WTC11 (cell line): ENCODE measurements at regions not wholly inside any gene's neighbourhood (a gene's known extent, or its start where the extent isn't known, plus 50 kb on each side); places are given as distances from the start of the nearest gene placed in this dataset.

Source experiments
- ATAC-seq: fragments of 200-7000 bp; cut with Tn5 transposase; 2 replicates; pipeline ENCODE4 v1.10.0; 2021; ENCODE audit warnings: mild to moderate bottlenecking, moderate library complexity
- CTCF ChIA-PET: fragments of 300-600 bp; sonication (Branson Sonifier 250); formaldehyde crosslinking; loops from one replicate; lab custom pipeline; 2021; ENCODE audit warnings: antibody characterized with exemption; lab: Charles Lee
- POLR2A ChIA-PET: fragments of 350-600 bp; sonication (Branson Sonifier 250); formaldehyde crosslinking; loops from one replicate; lab custom pipeline; 2021; ENCODE audit warnings: antibody characterized with exemption; lab: Charles Lee
- DNase-seq: peaks from one replicate; pipeline ENCODE4 v3.0.0; 2021; ENCODE audit warnings: low spot score
- H3K27ac Mint-ChIP-seq: 2 replicates; pipeline ENCODE4 v1.8.0; 2021; ENCODE audit warnings: mixed read lengths
- H3K27me3 Mint-ChIP-seq: 2 replicates; pipeline ENCODE4 v1.8.0; 2021; ENCODE audit warnings: low read depth, mild to moderate bottlenecking, moderate library complexity, mixed read lengths
- H3K36me3 Mint-ChIP-seq: 2 replicates; pipeline ENCODE4 v1.8.0; 2021; ENCODE audit warnings: mixed read lengths
- H3K4me1 Mint-ChIP-seq: 2 replicates; pipeline ENCODE4 v1.8.0; 2022; ENCODE audit warnings: mixed read lengths
- H3K4me3 Mint-ChIP-seq: 2 replicates; pipeline ENCODE4 v1.8.0; 2021; ENCODE audit warnings: mild to moderate bottlenecking, moderate library complexity, mixed read lengths
- H3K9me3 Mint-ChIP-seq: 2 replicates; pipeline ENCODE4 v1.8.0; 2021; ENCODE audit warnings: mixed read lengths
- ATF1 ChIP-seq: sonication (generic); formaldehyde crosslinking; IDR thresholded peaks from 2 replicates; pipeline ENCODE4 v1.8.1; 2023; ENCODE audit warnings: mild to moderate bottlenecking, moderate library complexity, missing genetic modification reagents
- ERG ChIP-seq: fragments of 250-450 bp; sonication (Bioruptor Pico); IDR thresholded peaks from 2 replicates; pipeline ENCODE4 v1.8.0; 2021; ENCODE audit warnings: mild to moderate bottlenecking
- ESRRA ChIP-seq: sonication (generic); formaldehyde crosslinking; IDR thresholded peaks from 2 replicates; pipeline ENCODE4 v1.8.1; 2022; ENCODE audit warnings: mild to moderate bottlenecking, missing genetic modification reagents, borderline replicate concordance
- FOXK1 ChIP-seq: sonication (generic); formaldehyde crosslinking; IDR thresholded peaks from 2 replicates; pipeline ENCODE4 v1.8.0; 2022; ENCODE audit warnings: mild to moderate bottlenecking, moderate library complexity, missing genetic modification reagents
- FOXP1 ChIP-seq: sonication (generic); formaldehyde crosslinking; IDR thresholded peaks from 2 replicates; pipeline ENCODE4 v1.8.0; 2022; ENCODE audit warnings: missing genetic modification reagents, mild to moderate bottlenecking, moderate library complexity, borderline replicate concordance
- HMGXB4 ChIP-seq: sonication (generic); formaldehyde crosslinking; IDR thresholded peaks from 2 replicates; pipeline ENCODE4 v1.8.1; 2023; ENCODE audit warnings: mild to moderate bottlenecking, moderate library complexity, missing genetic modification reagents
- IRF2 ChIP-seq: sonication (generic); formaldehyde crosslinking; IDR thresholded peaks from 2 replicates; pipeline ENCODE4 v1.8.0; 2022; ENCODE audit warnings: low read depth, missing genetic modification reagents, borderline replicate concordance
- JUN ChIP-seq: sonication (generic); formaldehyde crosslinking; IDR thresholded peaks from 2 replicates; pipeline ENCODE4 v1.8.0; 2023; ENCODE audit warnings: mild to moderate bottlenecking, missing genetic modification reagents
- NFATC4 ChIP-seq: fragments of 250-450 bp; sonication (Bioruptor Pico); IDR thresholded peaks from 2 replicates; pipeline ENCODE4 v1.9.0; 2021; ENCODE audit warnings: mild to moderate bottlenecking
- NR1H2 ChIP-seq: sonication (generic); formaldehyde crosslinking; IDR thresholded peaks from 2 replicates; pipeline ENCODE4 v1.9.0; 2021; ENCODE audit warnings: mild to moderate bottlenecking, moderate library complexity, missing genetic modification reagents
- PRDM15 ChIP-seq: sonication (generic); formaldehyde crosslinking; IDR thresholded peaks from 2 replicates; pipeline ENCODE4 v1.8.0; 2022; ENCODE audit warnings: missing genetic modification reagents
- TEAD4 ChIP-seq: sonication (generic); formaldehyde crosslinking; IDR thresholded peaks from 2 replicates; pipeline ENCODE4 v1.8.0; 2022; ENCODE audit warnings: mild to moderate bottlenecking, missing genetic modification reagents
- TP53 ChIP-seq: sonication (generic); formaldehyde crosslinking; IDR thresholded peaks from 2 replicates; pipeline ENCODE4 v1.8.1; 2023; ENCODE audit warnings: mild to moderate bottlenecking, missing genetic modification reagents
- USF2 ChIP-seq: sonication (generic); formaldehyde crosslinking; IDR thresholded peaks from 2 replicates; pipeline ENCODE4 v1.8.1; 2023; ENCODE audit warnings: mild to moderate bottlenecking, missing genetic modification reagents, moderate library complexity
- ZBTB21 ChIP-seq: sonication (generic); formaldehyde crosslinking; IDR thresholded peaks from 2 replicates; pipeline ENCODE4 v1.8.1; 2023; ENCODE audit warnings: mild to moderate bottlenecking, missing genetic modification reagents, borderline replicate concordance
- ZNF532 ChIP-seq: fragments of 250-450 bp; sonication (Bioruptor Pico); IDR thresholded peaks from 2 replicates; pipeline ENCODE4 v1.9.0; 2021; ENCODE audit warnings: mild to moderate bottlenecking, borderline replicate concordance
- TF ChIP-seq, protein P1 (sequence below): sonication (generic); formaldehyde crosslinking; conservative IDR thresholded peaks from 2 replicates; pipeline ENCODE4 v1.8.1; 2023; ENCODE audit warnings: mild to moderate bottlenecking, low read depth, missing genetic modification reagents, moderate library complexity
- TF ChIP-seq, protein P2 (sequence below): fragments of 250-450 bp; sonication (Bioruptor Pico); IDR thresholded peaks from 2 replicates; pipeline ENCODE4 v1.9.0; 2021; ENCODE audit warnings: moderate library complexity, mild to moderate bottlenecking, inconsistent platforms, borderline replicate concordance

DNA sequence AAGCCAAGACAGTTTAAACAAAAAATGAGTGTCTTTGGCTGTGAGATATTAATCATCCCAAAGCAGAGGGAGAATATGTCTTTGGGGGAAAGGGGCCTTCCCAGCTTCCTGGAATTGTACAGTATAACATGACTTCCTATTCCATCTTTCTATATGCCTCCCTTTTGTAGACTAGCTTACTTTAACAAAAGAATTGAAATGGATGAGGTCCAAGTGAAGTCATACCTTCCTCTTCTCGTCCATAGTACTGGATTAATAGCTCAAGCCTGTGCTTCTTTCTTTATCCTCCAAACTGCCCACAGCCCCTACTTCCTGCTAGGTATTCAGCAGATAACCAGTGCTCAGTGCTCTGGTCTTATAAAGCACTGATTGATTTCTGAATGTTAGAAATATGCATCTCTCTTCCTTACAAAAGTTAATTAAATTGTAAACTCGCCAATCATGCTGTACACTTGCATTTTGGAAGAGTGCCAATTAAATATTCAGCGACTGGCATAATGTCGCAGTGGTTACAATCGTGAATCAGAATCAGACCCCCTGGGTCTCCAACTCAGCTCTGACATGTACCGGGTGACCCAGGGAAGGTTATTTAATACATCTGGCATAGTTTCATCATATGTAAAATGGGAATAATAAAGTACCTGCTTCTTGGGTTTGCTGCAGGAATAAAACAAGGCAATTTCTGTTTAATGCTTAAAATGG lies 325.1 kb downstream of the RND3 start (continued):
- TF ChIP-seq, protein P1, sequence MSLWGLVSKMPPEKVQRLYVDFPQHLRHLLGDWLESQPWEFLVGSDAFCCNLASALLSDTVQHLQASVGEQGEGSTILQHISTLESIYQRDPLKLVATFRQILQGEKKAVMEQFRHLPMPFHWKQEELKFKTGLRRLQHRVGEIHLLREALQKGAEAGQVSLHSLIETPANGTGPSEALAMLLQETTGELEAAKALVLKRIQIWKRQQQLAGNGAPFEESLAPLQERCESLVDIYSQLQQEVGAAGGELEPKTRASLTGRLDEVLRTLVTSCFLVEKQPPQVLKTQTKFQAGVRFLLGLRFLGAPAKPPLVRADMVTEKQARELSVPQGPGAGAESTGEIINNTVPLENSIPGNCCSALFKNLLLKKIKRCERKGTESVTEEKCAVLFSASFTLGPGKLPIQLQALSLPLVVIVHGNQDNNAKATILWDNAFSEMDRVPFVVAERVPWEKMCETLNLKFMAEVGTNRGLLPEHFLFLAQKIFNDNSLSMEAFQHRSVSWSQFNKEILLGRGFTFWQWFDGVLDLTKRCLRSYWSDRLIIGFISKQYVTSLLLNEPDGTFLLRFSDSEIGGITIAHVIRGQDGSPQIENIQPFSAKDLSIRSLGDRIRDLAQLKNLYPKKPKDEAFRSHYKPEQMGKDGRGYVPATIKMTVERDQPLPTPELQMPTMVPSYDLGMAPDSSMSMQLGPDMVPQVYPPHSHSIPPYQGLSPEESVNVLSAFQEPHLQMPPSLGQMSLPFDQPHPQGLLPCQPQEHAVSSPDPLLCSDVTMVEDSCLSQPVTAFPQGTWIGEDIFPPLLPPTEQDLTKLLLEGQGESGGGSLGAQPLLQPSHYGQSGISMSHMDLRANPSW (CRISPR knock-in tag) = no peak
- TF ChIP-seq USF2 (CRISPR knock-in tag) = no peak
- TF ChIP-seq ATF1 = no peak
- TF ChIP-seq, all 79 proteins: peak for 0

DNA sequence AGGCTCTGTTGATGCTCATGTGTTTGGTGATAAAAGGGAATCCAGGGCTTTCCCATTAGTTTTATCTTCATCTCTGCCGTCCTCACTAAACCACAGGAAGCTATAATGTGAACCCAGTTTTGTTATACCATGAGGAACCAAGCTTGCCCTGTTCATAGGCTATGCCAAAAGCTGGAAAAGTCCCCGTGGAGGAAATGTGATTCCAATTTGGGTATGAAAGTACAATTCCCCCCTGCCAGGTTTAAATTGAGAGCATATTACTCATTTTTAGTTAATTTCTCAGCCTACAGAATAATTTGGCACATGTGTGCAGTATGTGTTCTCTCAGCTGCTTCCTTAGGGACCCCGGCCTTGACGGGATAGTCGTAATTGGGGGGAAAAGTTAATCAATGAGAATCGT lies 327.4 kb downstream of the RND3 start:
- H3K27me3 Mint-ChIP-seq = no peaks in the 10 kb centered on the region
- no peak overlapping the region for H3K27ac Mint-ChIP-seq
- no peak for TF ChIP-seq ERG (CRISPR knock-in tag)
- no peak for TF ChIP-seq TP53 (CRISPR knock-in tag)
- TF ChIP-seq ZBTB21 (CRISPR knock-in tag) = no peak
- TF ChIP-seq HMGXB4 (CRISPR knock-in tag) = no peak
- no peak for TF ChIP-seq NR1H2 (CRISPR knock-in tag)
- TF ChIP-seq FOXP1 (CRISPR knock-in tag) = no peak
- no peak for TF ChIP-seq FOXK1 (CRISPR knock-in tag)
- no peak for TF ChIP-seq JUN (CRISPR knock-in tag)
- no peak for TF ChIP-seq IRF2 (CRISPR knock-in tag)
- TF ChIP-seq, protein P2, sequence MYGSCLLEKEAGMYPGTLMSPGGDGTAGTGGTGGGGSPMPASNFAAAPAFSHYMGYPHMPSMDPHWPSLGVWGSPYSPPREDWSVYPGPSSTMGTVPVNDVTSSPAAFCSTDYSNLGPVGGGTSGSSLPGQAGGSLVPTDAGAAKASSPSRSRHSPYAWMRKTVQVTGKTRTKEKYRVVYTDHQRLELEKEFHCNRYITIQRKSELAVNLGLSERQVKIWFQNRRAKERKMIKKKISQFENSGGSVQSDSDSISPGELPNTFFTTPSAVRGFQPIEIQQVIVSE (CRISPR knock-in tag) = no peak
- H3K4me3 Mint-ChIP-seq = no peak overlapping the region
- POLR2A ChIA-PET = no interaction called here
- no peaks in the 10 kb centered on the region for H3K9me3 Mint-ChIP-seq
- DNase-seq (no peak), ATAC-seq (no peak)
- H3K4me1 Mint-ChIP-seq = peaks cover 10% of the 10 kb centered on the region
- CTCF ChIA-PET = no interaction called here
- no peaks in the 10 kb centered on the region for H3K36me3 Mint-ChIP-seq

DNA sequence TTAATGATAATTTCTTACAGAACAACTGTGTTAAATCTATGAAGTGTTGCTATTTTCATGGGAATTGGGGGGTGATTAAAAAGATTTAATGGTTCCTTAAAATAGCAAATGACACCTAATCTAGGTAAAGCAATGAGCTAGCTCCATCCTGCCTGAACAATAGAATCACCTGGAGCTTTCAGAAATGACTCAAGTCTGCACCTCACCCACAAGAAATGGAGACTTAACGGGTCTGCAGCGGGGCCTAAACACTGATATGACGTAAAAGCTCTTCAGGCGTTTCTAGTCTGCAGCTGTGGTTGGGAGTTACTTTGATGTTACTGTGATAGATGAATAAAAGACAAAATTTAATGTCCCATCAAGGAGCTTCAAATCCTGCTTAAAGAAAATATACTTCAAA lies 328.2 kb downstream of the RND3 start:
- ChIA-PET CTCF (no interaction called here), POLR2A (no interaction called here)
- no peak for DNase-seq
- no peak overlapping the region for H3K4me3 Mint-ChIP-seq
- H3K36me3 Mint-ChIP-seq = no peaks in the 10 kb centered on the region
- no peak for ATAC-seq
- peaks cover 10% of the 10 kb centered on the region for H3K4me1 Mint-ChIP-seq
- H3K27me3 Mint-ChIP-seq = no peaks in the 10 kb centered on the region
- no peaks in the 10 kb centered on the region for H3K9me3 Mint-ChIP-seq
- H3K27ac Mint-ChIP-seq = no peak overlapping the region
- TF ChIP-seq NFATC4 (CRISPR knock-in tag) (no peak), ZNF532 (CRISPR knock-in tag) (no peak), PRDM15 (CRISPR knock-in tag) (no peak), ESRRA (no peak), TEAD4 (CRISPR knock-in tag) (no peak)
